Activated T-cell treated with anti-CD3 and anti-CD28 coated beads, Interleukin-2, amount 50 U/mL, for 4 hours (primary cell): ENCODE measurements at regions not wholly inside any gene's neighbourhood (a gene's known extent, or its start where the extent isn't known, plus 50 kb on each side); places are given as distances from the start of the nearest gene placed in this dataset.
"Not testable (repeated sequence)": the region's sequence is repeated elsewhere in the genome, so short reads cannot be mapped to it uniquely, and the experiment has no call there.

Experiments used
- ATAC-seq, 2 donors: fragments of 200-7000 bp; cut with Tn5 transposase; one replicate each; pipeline ENCODE4 v1.10.0; 2021
- DNase-seq: peaks from one replicate; pipeline ENCODE4 v3.0.0-alpha.2; 2020
- H3K27me3 Mint-ChIP-seq: one replicate; pipeline ENCODE4 v1.8.0; 2021; ENCODE audit warnings: low read depth, mixed read lengths
- H3K36me3 Mint-ChIP-seq: one replicate; pipeline ENCODE4 v1.8.0; 2022; ENCODE audit warnings: mixed read lengths; ENCODE audit not compliant: insufficient read depth
- H3K4me1 Mint-ChIP-seq: one replicate; pipeline ENCODE4 v1.8.0; 2021; ENCODE audit warnings: low read depth, mixed read lengths
- H3K4me3 Mint-ChIP-seq: one replicate; pipeline ENCODE4 v1.8.0; 2021; ENCODE audit warnings: mild to moderate bottlenecking, moderate library complexity, mixed read lengths
- H3K9me3 Mint-ChIP-seq: one replicate; pipeline ENCODE4 v1.8.0; 2021; ENCODE audit warnings: mixed read lengths

- H3K4me1 Mint-ChIP-seq, result peaks cover 13% of the 10 kb centered on the region
- no peak for ATAC-seq
- H3K9me3 Mint-ChIP-seq, result peaks cover 7% of the 10 kb centered on the region
- no peak overlapping the region for H3K4me3 Mint-ChIP-seq
- no peaks in the 10 kb centered on the region for H3K27me3 Mint-ChIP-seq
- no peaks in the 10 kb centered on the region for H3K36me3 Mint-ChIP-seq
- no peak for DNase-seq
Measured at GRCh38 chr14:104230946-104231345, 92.6 kb downstream of the KIF26A start.

GRCh38 chr14:104232070-104232484 lies 93.7 kb downstream of the KIF26A start:
- DNase-seq, result no peak

GRCh38 chr14:104234007-104234786 lies 95.8 kb downstream of the KIF26A start:
- H3K9me3 Mint-ChIP-seq, result peaks cover 23% of the 10 kb centered on the region
- H3K36me3 Mint-ChIP-seq, H3K4me3 Mint-ChIP-seq, H3K4me1 Mint-ChIP-seq, ATAC-seq, H3K27me3 Mint-ChIP-seq, DNase-seq: not testable (repeated sequence)

More at GRCh38 chr14:104232070-104232484, 93.7 kb downstream of the KIF26A start:
- H3K4me1 Mint-ChIP-seq, result peaks cover 6% of the 10 kb centered on the region
- H3K9me3 Mint-ChIP-seq, result peaks cover 17% of the 10 kb centered on the region
- H3K27me3 Mint-ChIP-seq, result peaks cover 2% of the 10 kb centered on the region
- no peak for ATAC-seq
- no peak overlapping the region for H3K4me3 Mint-ChIP-seq
- H3K36me3 Mint-ChIP-seq, result no peaks in the 10 kb centered on the region

GRCh38 chr14:104235686-104236085 lies 97.3 kb downstream of the KIF26A start:
- DNase-seq (no peak), ATAC-seq (no peak)
- Mint-ChIP-seq H3K4me1 (no peaks in the 10 kb centered on the region), H3K36me3 (no peaks in the 10 kb centered on the region), H3K4me3 (no peak overlapping the region), H3K27me3 (peaks cover 11% of the 10 kb centered on the region), H3K9me3 (peaks cover 23% of the 10 kb centered on the region)

- Mint-ChIP-seq H3K4me1 (no peaks in the 10 kb centered on the region), H3K4me3 (no peak overlapping the region), H3K27me3 (peaks cover 12% of the 10 kb centered on the region), H3K9me3 (peaks cover 23% of the 10 kb centered on the region), H3K36me3 (no peaks in the 10 kb centered on the region)
- DNase-seq (no peak), ATAC-seq (no peak)
Measured at GRCh38 chr14:104237651-104238423, 99.5 kb downstream of the KIF26A start.

- Mint-ChIP-seq H3K27me3 (peaks cover 12% of the 10 kb centered on the region), H3K4me3 (no peak overlapping the region), H3K4me1 (no peaks in the 10 kb centered on the region), H3K36me3 (no peaks in the 10 kb centered on the region), H3K9me3 (peaks cover 19% of the 10 kb centered on the region)
- DNase-seq, result no peak
- ATAC-seq, result no peak
Measured at GRCh38 chr14:104238424-104239184, 100.2 kb downstream of the KIF26A start.

GRCh38 chr14:104239185-104239775 lies 100.9 kb downstream of the KIF26A start:
- DNase-seq, result no peak

GRCh38 chr14:104239861-104240301 lies 101.5 kb downstream of the KIF26A start:
- DNase-seq (no peak), ATAC-seq (no peak)
- peaks cover 12% of the 10 kb centered on the region for H3K27me3 Mint-ChIP-seq
- no peaks in the 10 kb centered on the region for H3K36me3 Mint-ChIP-seq
- H3K4me1 Mint-ChIP-seq, result no peaks in the 10 kb centered on the region
- no peak overlapping the region for H3K4me3 Mint-ChIP-seq
- peaks cover 16% of the 10 kb centered on the region for H3K9me3 Mint-ChIP-seq

More at GRCh38 chr14:104239185-104239775, 100.9 kb downstream of the KIF26A start:
- Mint-ChIP-seq H3K36me3 (no peaks in the 10 kb centered on the region), H3K4me3 (no peak overlapping the region), H3K27me3 (peaks cover 12% of the 10 kb centered on the region), H3K9me3 (peaks cover 16% of the 10 kb centered on the region), H3K4me1 (no peaks in the 10 kb centered on the region)
- ATAC-seq, result no peak

GRCh38 chr14:104240434-104241157 lies 102.2 kb downstream of the KIF26A start:
- Mint-ChIP-seq H3K4me1 (no peaks in the 10 kb centered on the region), H3K36me3 (no peaks in the 10 kb centered on the region), H3K4me3 (no peak overlapping the region), H3K27me3 (peaks cover 12% of the 10 kb centered on the region), H3K9me3 (peaks cover 16% of the 10 kb centered on the region)
- ATAC-seq (no peak), DNase-seq (no peak)

- ATAC-seq (no peak), DNase-seq (no peak)
- peaks cover 6% of the 10 kb centered on the region for H3K27me3 Mint-ChIP-seq
- peaks cover 4% of the 10 kb centered on the region for H3K9me3 Mint-ChIP-seq
- H3K4me3 Mint-ChIP-seq, result no peak overlapping the region
- H3K36me3 Mint-ChIP-seq, result no peaks in the 10 kb centered on the region
- no peaks in the 10 kb centered on the region for H3K4me1 Mint-ChIP-seq
Measured at GRCh38 chr14:104243200-104243599, 104.8 kb downstream of the KIF26A start.

GRCh38 chr14:104244221-104245011 lies 106.0 kb downstream of the KIF26A start:
- H3K9me3 Mint-ChIP-seq, result peaks cover 4% of the 10 kb centered on the region
- H3K27me3 Mint-ChIP-seq, result peaks cover 6% of the 10 kb centered on the region
- H3K4me1 Mint-ChIP-seq, result no peaks in the 10 kb centered on the region
- ATAC-seq (no peak), DNase-seq (no peak)
- H3K36me3 Mint-ChIP-seq, result no peaks in the 10 kb centered on the region
- no peak overlapping the region for H3K4me3 Mint-ChIP-seq

GRCh38 chr14:104245075-104245474 lies 106.7 kb downstream of the KIF26A start:
- ATAC-seq, result no peak
- Mint-ChIP-seq H3K27me3 (peaks cover 6% of the 10 kb centered on the region), H3K4me3 (no peak overlapping the region), H3K36me3 (no peaks in the 10 kb centered on the region), H3K9me3 (peaks cover 4% of the 10 kb centered on the region), H3K4me1 (no peaks in the 10 kb centered on the region)
- no peak for DNase-seq

- H3K9me3 Mint-ChIP-seq, result peaks cover 4% of the 10 kb centered on the region
- no peak for ATAC-seq
- DNase-seq, result no peak
- no peak overlapping the region for H3K4me3 Mint-ChIP-seq
- H3K4me1 Mint-ChIP-seq, result no peaks in the 10 kb centered on the region
- H3K36me3 Mint-ChIP-seq, result no peaks in the 10 kb centered on the region
- H3K27me3 Mint-ChIP-seq, result peaks cover under 1% of the 10 kb centered on the region
Measured at GRCh38 chr14:104245723-104246122, 107.3 kb downstream of the KIF26A start.
